SKM-1 (cell line): ENCODE measurements at regions not wholly inside any gene's neighbourhood (a gene's known extent, or its start where the extent isn't known, plus 50 kb on each side); places are given as distances from the start of the nearest gene placed in this dataset.
"Not testable (repeated sequence)": the region's sequence is repeated elsewhere in the genome, so short reads cannot be mapped to it uniquely, and the experiment has no call there.

ENCODE experiments used
- DNase-seq: peaks from one replicate; lab custom pipeline; 2025; ENCODE audit not compliant: unreplicated experiment; lab: John Stamatoyannopoulos, UW

GRCh38 chr20:56765172-56766073 is 136.3 kb downstream of the TFAP2C start:
- DNase-seq = no peak

- DNase-seq = no peak
Observed at GRCh38 chr20:56766528-56766927, 137.4 kb downstream of the TFAP2C start.

GRCh38 chr20:56769921-56770600 is 141.0 kb downstream of the TFAP2C start:
- no peak for DNase-seq

GRCh38 chr20:56773749-56774148 is 144.6 kb downstream of the TFAP2C start:
- no peak for DNase-seq

- DNase-seq = no peak
Observed at GRCh38 chr20:56774873-56775272, 145.8 kb downstream of the TFAP2C start.

- DNase-seq = no peak
Observed at GRCh38 chr20:56776345-56776744, 147.2 kb downstream of the TFAP2C start.

GRCh38 chr20:56778765-56779195 is 149.7 kb downstream of the TFAP2C start:
- no peak for DNase-seq

GRCh38 chr20:56779452-56780143 is 150.5 kb downstream of the TFAP2C start:
- DNase-seq = no peak

GRCh38 chr20:56780266-56780665 is 151.2 kb downstream of the TFAP2C start:
- DNase-seq = no peak

- DNase-seq = no peak
Observed at GRCh38 chr20:56781108-56781739, 152.1 kb downstream of the TFAP2C start.

GRCh38 chr20:56781987-56782560 is 153.0 kb downstream of the TFAP2C start:
- not testable (repeated sequence) for DNase-seq

GRCh38 chr20:56782814-56783213 is 153.7 kb downstream of the TFAP2C start:
- not testable (repeated sequence) for DNase-seq

- no peak for DNase-seq
Observed at GRCh38 chr20:56783826-56784225, 154.7 kb downstream of the TFAP2C start.

GRCh38 chr20:56786503-56786902 is 157.4 kb downstream of the TFAP2C start:
- no peak for DNase-seq

- peak; percentile 28 for DNase-seq
Observed at GRCh38 chr20:56788041-56788670, 159.1 kb downstream of the TFAP2C start.

GRCh38 chr20:56788671-56789610 is 159.8 kb downstream of the TFAP2C start:
- no peak for DNase-seq

GRCh38 chr20:56793916-56794315 is 164.8 kb downstream of the TFAP2C start:
- no peak for DNase-seq

GRCh38 chr20:56795492-56795891 is 166.4 kb downstream of the TFAP2C start:
- no peak for DNase-seq

GRCh38 chr20:56796345-56796744 is 167.2 kb downstream of the TFAP2C start:
- peak; percentile 45 for DNase-seq
